GM19023 (cell line): ENCODE measurements at regions not wholly inside any gene's neighbourhood (a gene's known extent, or its start where the extent isn't known, plus 50 kb on each side); places are given as distances from the start of the nearest gene placed in this dataset.

Experiments
- ATAC-seq: cut with Tn5 transposase; IDR thresholded peaks from one replicate; pipeline ENCODE4 v1.9.1; 2021; ENCODE audit warnings: mild to moderate bottlenecking, moderate library complexity; ENCODE audit not compliant: unreplicated experiment

DNA sequence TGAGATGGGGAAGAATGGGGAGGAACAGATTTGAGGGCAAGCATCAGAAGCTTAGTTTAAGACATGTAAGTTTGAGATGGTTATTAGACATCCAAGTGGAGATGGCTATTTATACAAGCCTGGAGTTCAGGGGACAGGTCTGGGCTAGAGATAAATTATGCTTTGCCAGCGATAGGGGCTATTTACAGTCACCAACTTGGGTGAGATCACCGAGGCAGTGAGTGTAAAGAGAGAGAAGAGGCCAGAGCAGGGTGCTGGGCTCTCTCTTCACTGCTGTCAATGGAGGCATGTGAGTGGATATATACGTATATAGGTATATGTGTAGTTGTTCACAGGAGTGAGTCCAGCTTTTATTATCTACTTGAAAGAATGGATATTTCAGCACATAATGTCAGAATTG, 81.0 kb downstream of the QPCT start:
- ATAC-seq: no peak

DNA sequence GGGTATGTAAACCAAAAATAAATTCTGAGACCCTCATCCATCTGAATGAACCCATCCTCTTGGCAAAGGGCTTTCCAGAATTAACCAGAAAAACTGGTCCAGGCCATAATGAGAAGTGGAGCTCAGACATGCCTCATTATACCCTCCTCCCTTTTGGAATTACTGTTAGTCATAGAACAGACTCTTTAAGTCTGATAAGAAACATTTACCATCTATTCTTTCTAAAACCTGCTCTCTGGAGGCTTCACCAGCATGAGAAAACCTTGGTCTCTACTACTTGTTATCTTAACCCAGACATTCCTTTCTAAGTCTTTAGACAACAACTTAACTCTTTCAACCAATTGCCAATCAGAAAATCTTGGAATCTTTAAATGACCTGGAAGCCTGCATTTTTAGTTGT, 82.8 kb downstream of the QPCT start:
- no peak for ATAC-seq

DNA sequence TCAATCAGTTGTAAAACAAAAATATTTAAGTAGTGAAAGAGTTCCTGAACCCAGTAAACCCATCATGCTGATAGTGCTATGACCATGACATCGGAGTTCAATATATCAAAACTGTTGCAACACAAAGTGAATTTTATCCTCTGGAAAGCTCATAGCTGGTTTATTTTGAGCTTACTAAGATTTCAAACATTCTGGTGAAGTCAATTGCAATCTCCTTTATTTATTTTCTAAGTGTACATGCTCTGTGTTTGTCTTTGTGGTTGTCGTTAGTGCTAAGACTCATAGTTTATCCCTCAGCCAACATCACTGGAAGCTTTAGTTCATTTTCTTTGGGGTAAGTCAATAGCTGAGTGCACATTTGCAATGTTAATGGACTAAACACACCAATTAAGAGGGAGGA, 91.9 kb downstream of the QPCT start:
- no peak for ATAC-seq

DNA sequence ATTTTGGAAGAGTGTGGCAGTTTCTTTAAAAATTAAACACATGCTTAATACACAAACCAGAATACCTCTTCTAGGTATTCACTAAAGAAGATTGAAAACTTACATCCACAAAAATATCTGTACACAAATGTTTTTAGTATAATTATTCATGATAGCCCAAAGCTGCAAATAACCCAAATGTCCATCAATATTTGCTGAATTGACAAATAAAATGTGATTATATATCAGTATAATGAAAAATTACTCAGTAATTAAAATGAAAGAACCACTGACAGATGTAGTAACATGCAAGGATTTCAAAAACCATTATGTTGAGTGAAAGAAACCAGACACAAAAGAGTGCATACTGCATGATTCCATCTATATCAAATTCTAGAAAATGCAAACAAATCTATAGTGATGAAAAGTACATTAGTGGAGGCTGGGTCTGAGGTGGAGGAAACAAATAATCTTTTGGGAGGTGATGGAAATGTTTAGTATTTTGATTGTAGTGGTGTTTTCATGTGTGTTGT, 94.8 kb downstream of the QPCT start:
- ATAC-seq: no peak

DNA sequence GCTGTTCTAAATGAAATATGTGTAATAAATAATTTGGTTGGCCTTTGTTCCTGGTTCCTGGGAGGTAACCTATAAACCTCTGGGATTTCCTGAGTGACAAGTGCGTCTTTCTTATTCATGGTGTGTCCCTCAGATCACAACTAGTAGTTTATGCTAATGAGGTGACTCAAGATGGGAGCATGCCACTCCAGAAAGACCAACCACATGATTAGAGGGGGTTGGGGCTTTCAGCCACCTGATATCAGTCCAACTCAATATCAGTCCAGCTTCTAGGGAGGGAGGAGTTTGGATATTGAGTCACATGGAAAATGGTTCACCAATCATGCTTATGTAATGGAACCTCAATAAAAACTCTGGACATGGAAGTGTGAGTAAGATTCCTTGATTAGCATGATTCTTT, 96.6 kb downstream of the QPCT start:
- ATAC-seq: no peak

DNA sequence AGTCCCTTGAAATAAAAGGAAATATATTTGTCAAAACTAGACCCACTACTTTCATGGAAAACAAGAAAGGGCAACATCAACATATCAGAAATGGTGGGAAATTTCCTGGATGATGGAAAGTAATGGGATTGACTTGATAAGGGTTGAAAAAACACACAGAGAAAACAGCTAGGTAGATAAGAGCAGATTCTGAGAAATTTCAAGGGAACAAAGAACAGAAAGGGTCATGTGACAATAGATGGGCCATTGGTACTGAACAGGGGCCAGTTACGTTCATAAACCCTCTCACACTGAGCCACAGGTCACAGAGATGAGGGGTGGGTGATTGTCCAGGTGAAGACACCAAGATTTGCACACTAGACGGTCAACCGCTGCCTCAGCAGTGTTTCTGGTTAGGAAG, 98.7 kb downstream of the QPCT start:
- no peak for ATAC-seq

DNA sequence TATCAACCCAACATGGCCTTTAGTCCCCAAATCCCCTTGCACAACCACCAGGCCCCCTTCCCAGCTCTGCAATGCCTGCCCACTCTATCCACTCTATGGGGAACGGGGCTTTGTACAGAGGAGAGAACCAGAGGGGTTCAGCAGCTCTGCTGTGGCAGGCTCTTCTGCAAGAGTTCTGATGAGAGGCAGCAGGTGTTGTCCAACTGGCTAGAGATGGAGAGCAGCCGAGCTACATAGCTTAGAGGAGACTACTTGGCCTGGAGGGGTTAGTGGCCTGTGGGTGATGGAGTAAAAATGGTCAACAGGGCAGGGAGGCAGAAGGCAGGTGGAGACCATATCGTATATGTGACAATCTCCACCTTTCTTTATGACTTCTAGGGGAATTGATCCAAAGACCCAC, 103.0 kb downstream of the QPCT start:
- ATAC-seq: no peak

DNA sequence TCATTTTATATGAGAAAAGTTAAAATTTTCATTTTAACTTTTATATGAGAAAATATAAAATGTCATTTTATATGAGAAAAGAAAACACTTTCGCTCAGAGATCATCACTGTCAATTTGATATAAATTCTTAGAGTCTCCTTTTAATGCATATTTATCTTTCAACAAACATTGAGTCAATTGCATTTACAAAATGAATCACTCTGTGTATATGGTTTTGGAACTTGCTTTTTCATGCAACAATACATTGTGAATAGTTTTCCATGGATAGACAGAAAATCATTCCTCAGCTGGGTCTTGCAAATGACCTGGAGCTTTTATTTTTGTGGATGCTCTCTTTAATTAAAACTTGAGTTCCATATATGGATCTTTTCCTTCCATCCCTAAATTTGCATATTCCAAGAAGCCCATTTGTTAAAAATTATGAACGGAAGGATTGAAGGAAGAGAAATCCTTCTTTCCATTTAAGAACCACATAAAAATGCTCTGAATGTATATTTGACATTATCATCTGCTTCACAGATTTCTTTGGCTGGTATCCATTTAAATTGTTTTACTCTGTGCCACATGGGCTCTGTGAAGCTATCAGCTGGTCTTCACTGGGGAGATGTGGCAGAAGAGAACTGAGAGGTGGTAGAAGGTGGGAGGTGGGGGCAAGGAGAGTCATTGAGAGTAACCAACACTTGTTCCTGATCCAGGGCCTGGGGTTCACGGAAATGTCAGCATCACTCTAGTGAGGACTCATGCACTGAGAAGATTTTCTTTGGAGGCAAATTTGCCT, 104.1 kb downstream of the QPCT start:
- ATAC-seq: no peak

DNA sequence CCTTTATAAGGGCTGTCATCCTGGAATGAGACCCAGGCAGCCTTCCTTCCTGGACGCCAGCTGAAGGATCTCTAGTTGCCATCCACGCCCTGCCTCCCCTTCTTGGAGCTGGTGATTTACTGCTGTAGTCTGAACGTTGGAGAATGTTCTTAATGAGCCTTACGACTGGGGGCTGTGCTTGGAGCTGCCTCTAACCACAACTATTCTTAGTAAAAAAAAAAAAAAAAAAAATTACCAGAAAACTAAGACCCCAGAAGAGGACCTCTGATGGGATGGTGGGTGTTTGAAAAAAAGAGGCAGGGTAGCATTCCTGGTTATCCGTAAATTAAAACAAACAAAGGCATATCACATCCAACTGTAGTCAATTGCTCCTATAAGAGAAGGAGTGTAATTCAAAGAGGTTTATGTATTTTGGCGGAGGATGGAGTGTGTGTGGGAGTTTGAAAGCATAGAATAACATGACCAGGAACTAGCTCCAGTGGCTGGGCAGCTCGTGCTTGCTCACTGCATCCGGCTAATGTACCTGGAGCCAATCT, 105.4 kb downstream of the QPCT start:
- no peak for ATAC-seq

DNA sequence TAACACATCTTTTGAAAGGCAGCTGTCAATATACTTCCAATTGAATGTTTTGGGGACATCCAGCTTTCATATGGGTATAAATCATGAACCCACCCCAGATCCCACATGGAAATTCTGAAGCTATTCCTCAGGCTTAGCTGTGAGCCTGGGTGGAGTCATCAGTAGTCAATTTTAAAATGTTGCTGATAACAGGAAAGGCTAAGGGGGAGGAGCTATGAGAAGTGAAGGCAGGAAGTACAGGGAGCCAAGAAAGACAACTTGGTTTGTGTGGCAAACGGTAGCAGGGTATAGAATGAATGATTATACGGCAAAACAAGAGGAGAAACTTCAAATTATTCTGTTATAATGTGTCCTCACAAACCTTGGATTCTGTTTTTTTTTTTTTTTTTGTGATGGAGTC, 108.6 kb downstream of the QPCT start:
- no peak for ATAC-seq

DNA sequence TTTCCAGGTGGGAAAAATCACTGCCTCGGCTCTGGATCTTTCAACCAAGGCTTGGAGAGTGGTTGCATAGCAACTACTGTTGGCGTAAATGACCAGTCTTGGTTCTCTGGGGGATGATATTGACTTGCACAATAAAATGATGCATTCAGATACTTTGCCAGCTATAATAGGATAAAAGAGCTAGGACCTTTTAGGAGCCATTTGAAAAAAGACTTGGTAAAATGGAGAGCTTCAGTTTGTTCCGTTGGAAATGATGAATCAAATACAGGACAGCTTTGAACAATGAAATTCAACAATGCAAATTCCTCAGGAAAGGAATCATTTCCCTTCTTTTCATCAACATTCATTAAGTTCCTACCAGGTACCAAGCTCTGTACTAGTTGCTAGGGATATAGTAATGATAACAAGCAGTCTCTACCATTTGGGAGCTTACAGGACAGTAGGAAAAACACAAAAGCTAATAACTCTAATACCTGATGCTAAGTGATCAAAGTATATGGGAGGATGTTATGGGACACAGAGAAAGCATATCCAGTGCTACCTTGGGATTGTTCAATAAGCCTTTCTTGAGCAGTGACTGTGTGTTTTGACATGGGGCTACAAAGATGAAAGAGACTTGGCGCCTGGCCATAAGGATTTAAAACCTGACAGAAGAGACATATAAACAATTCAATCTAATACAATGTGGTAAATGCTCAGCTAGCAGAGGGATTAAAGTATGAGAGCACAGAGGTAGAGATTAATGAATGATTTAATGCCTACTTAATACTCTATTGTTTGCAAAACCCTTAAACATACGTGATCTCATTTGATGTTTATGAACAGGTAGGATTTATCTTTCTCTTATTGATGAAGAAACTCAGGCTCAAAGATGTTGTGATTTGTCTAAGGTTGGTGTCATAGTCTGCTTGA, 110.7 kb downstream of the QPCT start:
- ATAC-seq: no peak

DNA sequence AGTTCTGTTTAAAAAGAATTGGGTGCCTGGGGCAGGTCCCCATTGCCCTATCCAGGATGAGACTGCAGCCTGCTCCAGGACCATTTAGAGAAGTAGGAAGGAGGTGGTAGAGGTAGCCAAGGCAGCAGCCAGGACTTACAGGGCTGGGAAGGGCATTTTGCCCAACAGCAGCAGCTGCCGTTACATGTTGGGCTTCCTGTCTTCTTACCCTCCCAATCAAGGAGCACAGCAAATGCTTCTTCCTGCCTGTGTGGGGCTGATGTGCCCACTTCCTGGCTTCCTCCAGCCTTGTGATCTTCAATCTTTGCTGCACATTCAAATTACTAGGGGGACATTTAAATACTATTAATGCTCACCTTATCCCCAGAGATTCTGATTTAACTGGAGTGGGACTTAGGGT, 112.0 kb downstream of the QPCT start:
- ATAC-seq: no peak

DNA sequence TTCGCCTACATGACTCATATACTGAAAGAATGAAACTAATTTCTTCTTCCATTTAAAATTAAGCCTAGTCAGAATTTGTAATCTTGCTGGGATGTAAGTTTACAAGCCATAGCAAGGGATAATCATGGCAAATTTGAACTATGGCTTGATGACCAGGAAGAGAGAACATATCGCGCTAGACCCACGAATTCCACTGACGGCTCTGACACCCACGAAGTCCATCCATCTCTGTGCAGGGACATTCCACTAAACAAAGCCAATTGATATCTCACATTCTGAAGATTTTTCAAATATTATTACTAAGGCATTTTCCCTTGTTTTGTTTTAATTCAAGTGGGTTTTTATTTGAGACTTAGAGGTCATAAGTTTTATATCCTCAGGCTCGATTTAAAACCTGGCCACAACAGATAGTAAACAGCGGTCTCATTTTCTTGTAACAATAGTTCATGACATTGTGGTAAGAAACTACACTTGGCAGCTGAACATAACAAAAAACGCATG, 113.0 kb downstream of the QPCT start:
- no peak for ATAC-seq

DNA sequence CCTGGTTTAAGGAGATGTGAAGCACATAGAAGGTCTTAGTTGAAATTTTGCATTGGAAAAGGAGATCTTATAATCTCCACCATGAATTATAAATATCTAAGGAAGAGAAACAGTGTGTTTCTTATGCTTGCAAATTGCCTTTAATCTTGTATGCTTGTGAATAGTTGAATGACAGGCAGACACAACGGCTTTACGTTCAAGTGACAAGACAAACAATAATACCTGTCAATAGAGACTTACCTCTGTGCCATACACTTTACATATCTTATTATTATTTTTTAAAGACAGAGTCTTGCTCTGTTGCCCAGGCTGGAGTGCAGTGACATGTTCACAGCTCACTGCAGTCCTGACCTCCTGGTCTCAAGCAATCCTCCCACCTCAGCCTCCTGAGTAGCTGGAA, 113.7 kb downstream of the QPCT start:
- no peak for ATAC-seq

DNA sequence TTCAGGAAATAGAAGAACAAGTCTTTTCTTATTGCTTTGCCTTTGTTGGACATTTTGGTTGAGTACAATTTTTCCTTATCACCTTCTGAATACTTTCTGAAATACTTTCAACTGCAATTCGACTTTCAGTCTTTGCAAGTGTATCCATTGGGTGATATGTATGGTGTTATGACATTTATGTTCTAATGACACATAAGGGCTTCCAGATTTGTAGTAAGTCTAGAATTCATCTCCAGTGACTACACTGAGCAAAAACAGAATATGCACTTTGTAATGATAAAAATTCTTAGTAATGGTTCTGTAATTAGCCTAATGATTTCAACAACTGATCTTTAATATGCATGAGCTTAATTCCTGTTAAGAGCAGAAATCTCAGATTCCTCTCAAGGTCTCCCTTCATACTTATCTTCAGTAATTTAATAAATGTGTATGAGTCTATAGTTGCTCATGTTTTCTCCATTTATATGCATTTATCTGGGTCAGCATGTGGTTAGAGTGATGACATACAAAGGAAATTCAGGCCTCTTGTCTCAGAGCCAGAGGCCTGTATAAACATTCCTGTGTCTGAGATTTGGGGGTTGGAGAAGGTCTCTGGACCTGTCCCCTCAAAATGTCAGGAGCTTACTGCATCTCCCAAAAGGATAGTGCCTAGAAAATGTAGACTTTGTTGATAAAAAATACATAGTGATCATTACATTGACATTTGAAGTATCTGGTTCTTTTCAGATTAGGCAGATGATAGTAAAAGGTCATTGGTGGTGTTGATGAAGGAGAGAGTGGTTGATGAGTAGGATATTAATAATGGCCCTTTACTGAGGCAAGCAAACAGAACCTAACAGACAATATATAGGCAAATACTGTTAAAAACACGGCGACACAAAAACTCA, 114.9 kb downstream of the QPCT start:
- ATAC-seq: no peak

DNA sequence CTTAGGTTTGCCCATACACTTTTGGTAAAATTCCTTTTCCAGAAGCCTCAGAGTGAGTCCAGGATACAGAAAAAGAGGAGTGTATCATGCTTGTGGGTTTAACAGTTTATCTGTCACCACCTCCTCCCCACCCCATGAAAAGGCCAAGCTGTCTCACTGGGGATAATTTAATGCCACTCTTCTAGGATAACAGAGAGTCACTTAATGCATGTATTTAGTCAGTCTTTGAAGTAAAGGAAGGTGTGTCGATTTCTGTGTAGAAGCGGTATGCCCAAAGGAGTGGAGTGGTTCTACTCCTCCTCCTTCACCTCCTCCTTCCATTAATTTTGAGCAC, 116.4 kb downstream of the QPCT start:
- no peak for ATAC-seq

DNA sequence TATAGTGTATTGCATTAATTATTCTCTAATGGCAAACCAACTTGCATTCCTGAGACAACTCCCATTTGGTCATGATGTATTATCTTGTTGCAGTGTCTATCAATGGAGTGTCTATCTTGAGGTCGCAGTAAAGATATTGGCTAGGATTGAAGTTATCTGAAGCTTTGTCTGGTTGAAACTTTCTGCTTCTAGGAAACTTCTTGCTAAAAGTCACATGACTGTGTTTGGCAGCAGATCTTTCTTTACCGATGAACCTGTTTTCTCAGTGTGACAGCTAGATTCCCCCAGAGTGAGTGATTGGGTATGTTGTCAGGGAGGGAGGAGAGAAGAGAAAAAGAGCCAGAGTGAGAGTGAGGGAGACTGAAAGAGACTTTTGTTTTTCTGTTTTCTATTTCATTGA, 119.6 kb downstream of the QPCT start:
- ATAC-seq: no peak

DNA sequence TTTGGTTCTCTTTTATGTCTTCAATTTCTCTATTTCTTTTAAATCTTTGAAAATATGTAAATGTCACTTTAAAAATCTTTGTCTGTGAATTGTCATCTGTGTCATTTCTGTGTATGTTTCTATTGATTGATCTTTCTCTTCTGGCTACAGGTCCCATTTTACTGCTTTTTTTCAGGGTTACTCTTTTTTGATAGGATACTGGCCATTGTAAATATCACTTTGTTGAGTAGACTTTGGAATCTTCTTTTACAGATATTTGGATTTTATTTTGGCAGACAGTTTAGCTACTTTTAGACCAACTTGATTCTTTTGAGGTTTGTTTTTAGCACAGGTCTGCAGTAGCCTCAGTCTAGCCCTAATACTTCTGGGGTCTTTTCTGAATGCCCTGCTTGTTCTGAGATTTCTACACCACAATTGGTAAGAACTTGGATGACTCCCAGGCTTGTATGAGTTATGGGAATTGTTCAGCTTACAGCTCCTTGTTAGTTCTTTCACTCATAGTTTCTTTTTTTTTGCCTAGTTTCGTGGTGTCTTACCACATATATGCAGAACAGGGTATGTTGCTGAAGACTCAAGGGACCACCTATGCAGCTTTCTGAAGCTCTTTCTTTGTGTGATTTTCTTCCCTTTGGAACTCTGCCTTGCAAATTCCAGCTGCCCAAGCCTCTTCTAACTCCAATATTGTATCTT, 122.2 kb downstream of the QPCT start:
- ATAC-seq: no peak

DNA sequence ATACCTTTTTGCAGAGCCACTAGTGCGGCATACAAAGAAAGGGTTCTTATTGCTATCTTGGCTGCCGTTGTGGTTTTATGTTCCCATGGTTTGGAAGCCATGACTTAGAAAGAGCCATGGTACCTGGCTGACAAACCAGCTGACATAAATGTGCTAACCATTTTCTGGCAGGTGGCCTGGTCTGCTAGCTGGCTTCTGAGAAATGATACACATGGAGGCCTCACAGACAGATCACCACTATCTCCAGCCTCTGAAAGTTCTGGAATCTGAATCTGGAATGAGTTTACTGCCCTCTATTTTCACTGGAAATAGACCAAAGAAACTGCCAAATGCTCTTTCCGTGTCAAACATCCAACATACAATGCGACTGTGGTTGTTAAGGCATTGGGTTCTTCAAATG, 123.7 kb downstream of the QPCT start:
- no peak for ATAC-seq

DNA sequence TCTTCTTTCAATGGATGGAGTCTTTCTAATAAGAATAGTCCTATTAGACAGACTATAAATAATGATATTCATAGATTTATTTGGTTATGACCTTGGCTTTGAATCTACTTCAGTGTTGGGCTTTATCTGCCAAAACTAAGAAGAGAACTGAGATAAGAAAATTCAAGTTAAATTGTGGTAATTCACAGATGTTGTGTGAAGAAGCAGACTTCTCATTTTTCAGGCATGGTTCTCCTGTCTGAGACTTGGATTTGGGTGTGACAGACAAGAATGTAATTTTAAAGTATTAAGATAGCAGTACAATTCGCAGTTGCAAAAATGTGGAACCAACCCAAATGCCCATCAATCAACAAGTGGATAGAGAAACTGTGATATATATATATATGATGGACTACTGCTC, 124.7 kb downstream of the QPCT start:
- no peak for ATAC-seq
